GM13977 (cell line): ENCODE measurements at regions not wholly inside any gene's neighbourhood (a gene's known extent, or its start where the extent isn't known, plus 50 kb on each side); places are given as distances from the start of the nearest gene placed in this dataset.
"Not testable (repeated sequence)": the region's sequence is repeated elsewhere in the genome, so short reads cannot be mapped to it uniquely, and the experiment has no call there.

ENCODE experiments used
- DNase-seq: peaks from one replicate; pipeline ENCODE4 v3.0.0; 2012; ENCODE audit warnings: low spot score
- CTCF ChIP-seq: IDR thresholded peaks from 2 replicates; pipeline ENCODE4 v1.5.1; 2012; ENCODE audit warnings: mild to moderate bottlenecking, control low read depth; ENCODE audit not compliant: insufficient read depth; ENCODE audit errors: extremely low read depth, missing control alignments
- in situ Hi-C: fragments of 300-500 bp; cut with MboI; formaldehyde crosslinking; loops from one replicate; pipeline ENCODE4 v1.12.0; 2022; ENCODE audit warnings: low sequenced_read_pairs, low pct_unique_long_range_greater_than_20kb, mixed read lengths, inconsistent platforms; ENCODE audit not compliant: unreplicated experiment

DNA sequence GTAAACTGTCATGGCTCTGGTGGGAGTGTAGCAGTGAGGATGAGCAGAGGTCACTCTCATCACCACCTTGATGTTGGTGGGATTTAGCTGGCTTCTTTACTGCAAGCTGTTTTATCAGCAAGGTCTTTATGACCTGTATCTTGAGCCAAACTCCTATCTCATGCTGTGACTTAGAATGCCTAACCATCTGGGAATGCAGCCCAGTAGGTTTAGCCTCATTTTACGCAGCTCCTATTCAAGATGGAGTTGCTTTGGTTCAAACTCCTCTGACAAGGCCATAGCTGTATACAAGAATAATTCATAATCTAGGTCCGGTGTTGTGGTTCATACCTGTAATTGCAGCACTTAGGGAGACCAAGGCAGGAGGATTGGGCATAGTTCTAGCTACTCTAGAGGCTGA, 85.1 kb downstream of the ARRDC3 start:
- no peak for TF ChIP-seq CTCF
- in situ Hi-C loops = no loop called here
- DNase-seq = no peak

DNA sequence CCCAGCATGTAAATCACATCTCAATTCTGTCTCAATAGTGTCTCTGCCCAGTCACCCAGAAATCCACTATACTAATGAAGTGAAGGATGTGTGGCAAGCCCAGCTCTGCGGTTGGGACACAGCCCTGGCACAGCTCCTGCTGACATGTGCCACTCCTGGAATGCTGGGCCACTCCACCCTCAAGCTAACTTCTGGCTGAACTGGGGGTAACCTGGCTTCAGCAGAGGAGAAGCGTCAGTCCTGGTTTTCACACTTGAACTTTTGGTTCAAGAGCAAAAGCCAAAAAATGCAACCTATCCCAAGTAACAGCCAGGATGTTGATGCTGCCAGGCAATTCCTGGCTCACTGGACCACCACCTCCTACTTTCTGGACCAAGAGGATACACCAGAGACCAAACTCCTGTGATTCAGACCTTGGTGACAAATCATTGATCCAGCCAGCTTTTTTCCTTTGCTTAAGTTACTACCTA, 86.4 kb downstream of the ARRDC3 start:
- in situ Hi-C loops = no loop called here
- TF ChIP-seq CTCF = no peak
- no peak for DNase-seq

DNA sequence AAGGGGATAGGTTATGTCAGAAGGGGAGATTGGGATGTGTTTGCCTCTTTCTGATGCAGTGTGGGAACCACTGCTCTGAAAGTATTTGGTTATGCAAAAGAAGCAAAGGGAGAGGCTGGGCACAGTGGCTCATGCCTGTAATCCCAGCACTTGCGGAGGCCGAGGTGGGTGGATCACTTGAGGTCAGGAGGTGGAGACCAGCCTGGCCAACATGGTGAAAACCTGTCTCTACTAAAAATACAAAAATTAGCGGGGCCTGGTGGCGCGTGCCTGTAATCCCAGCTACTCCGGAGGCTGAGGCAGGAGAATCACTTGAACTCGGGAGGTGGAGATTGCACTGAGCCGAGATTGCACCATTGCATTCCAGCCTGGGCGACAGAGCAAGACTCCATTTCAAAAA, 87.0 kb downstream of the ARRDC3 start:
- in situ Hi-C loops, DNase-seq: not testable (repeated sequence)

DNA sequence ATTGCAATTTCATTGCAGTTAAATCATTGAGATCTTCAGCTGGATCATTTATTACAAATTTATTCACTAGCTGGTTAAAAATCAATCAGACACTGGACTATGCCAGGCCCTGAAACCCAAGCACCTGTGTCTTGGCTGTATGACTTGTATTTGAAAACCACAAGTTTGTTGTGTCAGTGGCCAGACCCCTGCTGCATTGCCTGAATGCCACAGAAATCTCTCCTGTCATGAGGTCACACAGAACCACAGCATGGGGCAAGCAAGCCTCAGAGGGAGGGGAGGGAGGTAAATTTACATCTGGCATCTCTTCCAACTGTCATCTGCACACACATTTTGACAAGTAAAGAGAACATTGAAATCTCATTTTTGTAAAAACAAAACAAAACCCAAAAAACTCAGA, 90.0 kb downstream of the ARRDC3 start:
- no peak for TF ChIP-seq CTCF
- DNase-seq = peak; percentile 13
- in situ Hi-C loops = no loop called here

- in situ Hi-C loops = no loop called here
- no peak for TF ChIP-seq CTCF
- DNase-seq = no peak
These were observed 91.2 kb downstream of the ARRDC3 start for GRCh38 chr5:91291628-91292569.

- in situ Hi-C loops = no loop called here
- no peak for DNase-seq
These were observed 94.8 kb downstream of the ARRDC3 start for GRCh38 chr5:91288118-91288916.

DNA sequence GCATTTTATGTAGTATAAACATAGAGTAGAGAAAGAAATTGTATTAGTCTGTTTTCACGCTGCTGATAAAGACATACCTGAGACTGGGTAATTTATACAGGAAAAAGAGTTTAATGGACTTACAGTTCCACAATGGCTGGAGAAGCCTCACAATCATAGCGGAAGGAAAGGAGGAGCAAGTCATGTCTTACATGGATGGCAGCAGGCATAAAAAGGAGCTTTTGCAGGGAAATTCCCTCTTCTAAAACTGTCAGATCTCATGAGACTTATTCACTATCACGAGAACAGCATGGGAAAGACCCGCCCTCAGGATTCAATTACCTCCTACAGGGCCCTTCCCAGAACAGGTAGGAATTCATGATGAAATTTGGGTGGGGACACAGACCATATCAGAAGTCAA, 98.1 kb downstream of the ARRDC3 start:
- DNase-seq, in situ Hi-C loops: not testable (repeated sequence)

More at GRCh38 chr5:91288118-91288916, 94.8 kb downstream of the ARRDC3 start:
- TF ChIP-seq CTCF = no peak
